Tibial nerve (tissue), 4 donors: ENCODE measurements at regions not wholly inside any gene's neighbourhood (a gene's known extent, or its start where the extent isn't known, plus 50 kb on each side); places are given as distances from the start of the nearest gene placed in this dataset.
A peak's percentile ranks its signal among the peaks of the same experiment; 100 is the strongest.

Experiments
- DNase-seq, 2 donors: peaks; one replicate each; pipeline ENCODE4 v3.0.0-alpha.2; 2019; ENCODE audit warnings: low spot score in 2 of 2
- H3K27ac ChIP-seq, 4 donors: fragments of 200-600 bp; sonication (generic) in 3 of 4; one replicate each; pipeline ENCODE4 v1.5.1; 2017 to 2019; ENCODE audit warnings: mild to moderate bottlenecking in 1 of 4
- H3K27me3 ChIP-seq, 2 donors: fragments of 200-600 bp; sonication (generic) in 1 of 2; one replicate each; pipeline versions ENCODE4 v1.5.1 to v1.6.0; 2017 to 2019
- H3K36me3 ChIP-seq, 3 donors: fragments of 200-600 bp; sonication (generic); one replicate each; pipeline ENCODE4 v1.5.1; 2018 to 2019
- H3K4me1 ChIP-seq, 4 donors: fragments of 200-600 bp; sonication (generic) in 3 of 4; one replicate each; pipeline ENCODE4 v1.5.1; 2017 to 2019
- H3K4me3 ChIP-seq, 4 donors: fragments of 200-600 bp; sonication (generic) in 3 of 4; one replicate each; pipeline ENCODE4 v1.5.1; 2017 to 2019; ENCODE audit warnings: mild to moderate bottlenecking in 1 of 4, moderate library complexity in 1 of 4
- H3K9me3 ChIP-seq, 4 donors: fragments of 200-600 bp; sonication (generic) in 3 of 4; one replicate each; pipeline ENCODE4 v1.5.1; 2017 to 2019
- CTCF ChIP-seq, 5 experiments: fragments of 200-600 bp in 3 of 5; fragments of 450-650 bp in 2 of 5; sonication (generic) in 3 of 5; IDR thresholded peaks; one replicate each; pipeline ENCODE4 v1.5.1; 2016 to 2019; ENCODE audit warnings: antibody characterized with exemption in 5 of 5, mild to moderate bottlenecking in 3 of 5, moderate library complexity in 2 of 5
- EP300 ChIP-seq, 2 donors: sonication (generic); formaldehyde crosslinking; IDR thresholded peaks; one replicate each; pipeline ENCODE4 v1.6.1; 2017; ENCODE audit warnings: antibody characterized with exemption in 2 of 2, mild to moderate bottlenecking in 1 of 2
- POLR2A ChIP-seq, 2 donors: fragments of 450-650 bp; IDR thresholded peaks; one replicate each; pipeline ENCODE4 v1.6.1; 2017; ENCODE audit warnings: antibody characterized with exemption in 2 of 2, mild to moderate bottlenecking in 2 of 2, moderate library complexity in 2 of 2
- WGBS, 2 donors: methylation state at CpG; one replicate each; pipeline ENCODE4 v1.1.5; 2018; 5-methylcytosine and 5-hydroxymethylcytosine counted together

- H3K4me1 ChIP-seq: peaks cover 0 to 5% (median 0%) of the 10 kb centered on the region in 4 donors
These were observed 992.7 kb upstream of the CDH2 start for GRCh38 chr18:29169599-29169998.

GRCh38 chr18:29164993-29165599 is 988.2 kb upstream of the CDH2 start:
- no peak for TF ChIP-seq EP300 (IDR thresholded peaks at IDR 0.05)
- no peak for TF ChIP-seq CTCF (IDR thresholded peaks at IDR 0.05)
- TF ChIP-seq POLR2A (IDR thresholded peaks at IDR 0.05): no peak
- H3K4me1 ChIP-seq: peaks cover 0 to 8% (median 0%) of the 10 kb centered on the region in 4 donors
- no peaks in the 10 kb centered on the region for H3K36me3 ChIP-seq
- peak overlapping the region in 2 of 4 donors; percentile 26 to 66 for H3K27ac ChIP-seq
- 47 to 49% methylated on average over 3 of the region's 3 CpGs for WGBS, 2 donors
- H3K9me3 ChIP-seq: no peaks in the 10 kb centered on the region
- H3K27me3 ChIP-seq: no peaks in the 10 kb centered on the region
- no peak overlapping the region for H3K4me3 ChIP-seq
- DNase-seq: no peak

More at GRCh38 chr18:29169599-29169998, 992.7 kb upstream of the CDH2 start:
- Histone ChIP-seq H3K9me3 (no peaks in the 10 kb centered on the region), H3K36me3 (no peaks in the 10 kb centered on the region), H3K27me3 (no peaks in the 10 kb centered on the region), H3K4me3 (no peak overlapping the region), H3K27ac (no peak overlapping the region)
- no peak for DNase-seq
- TF ChIP-seq EP300 (IDR thresholded peaks at IDR 0.05): no peak
- TF ChIP-seq CTCF (IDR thresholded peaks at IDR 0.05): no peak
- no peak for TF ChIP-seq POLR2A (IDR thresholded peaks at IDR 0.05)

- TF ChIP-seq POLR2A (IDR thresholded peaks at IDR 0.05) (no peak), EP300 (IDR thresholded peaks at IDR 0.05) (peak in 1 of 2 donors; percentile 36), CTCF (IDR thresholded peaks at IDR 0.05) (no peak)
- H3K4me3 ChIP-seq: no peak overlapping the region
- peak overlapping the region in 2 of 4 donors; percentile 30 to 66 for H3K27ac ChIP-seq
- no peak for DNase-seq
- H3K4me1 ChIP-seq: peaks cover 0 to 8% (median 0%) of the 10 kb centered on the region in 4 donors
- 29 to 32% methylated on average over 1 of the region's 1 CpG for WGBS, 2 donors
- H3K36me3 ChIP-seq: no peaks in the 10 kb centered on the region
- no peaks in the 10 kb centered on the region for H3K9me3 ChIP-seq
- H3K27me3 ChIP-seq: no peaks in the 10 kb centered on the region
These were observed 987.2 kb upstream of the CDH2 start for GRCh38 chr18:29164020-29164706.

GRCh38 chr18:29163596-29163995 is 986.7 kb upstream of the CDH2 start:
- Histone ChIP-seq H3K9me3 (no peaks in the 10 kb centered on the region), H3K36me3 (no peaks in the 10 kb centered on the region), H3K27ac (peak overlapping the region in 2 of 4 donors; percentile 30 to 49), H3K4me3 (no peak overlapping the region), H3K4me1 (peaks cover 0 to 8% (median 0%) of the 10 kb centered on the region in 4 donors), H3K27me3 (no peaks in the 10 kb centered on the region)
- DNase-seq: no peak
- no peak for TF ChIP-seq CTCF (IDR thresholded peaks at IDR 0.05)

- no peak for DNase-seq
- TF ChIP-seq EP300 (IDR thresholded peaks at IDR 0.05) (no peak), POLR2A (IDR thresholded peaks at IDR 0.05) (no peak), CTCF (IDR thresholded peaks at IDR 0.05) (no peak)
- no peak overlapping the region for H3K4me3 ChIP-seq
- H3K9me3 ChIP-seq: no peaks in the 10 kb centered on the region
- H3K36me3 ChIP-seq: no peaks in the 10 kb centered on the region
- no peaks in the 10 kb centered on the region for H3K27me3 ChIP-seq
- H3K4me1 ChIP-seq: peaks cover 0 to 8% (median 0%) of the 10 kb centered on the region in 4 donors
- no peak overlapping the region for H3K27ac ChIP-seq
These were observed 984.5 kb upstream of the CDH2 start for GRCh38 chr18:29161429-29161828.
